ENCODE measurements at regions not wholly inside any gene's neighbourhood (a gene's known extent, or its start where the extent isn't known, plus 50 kb on each side); places are given as distances from the start of the nearest gene placed in this dataset.

- Histone ChIP-seq H3K9me2 (ENCODE audit: insufficient read depth) (no peaks in the 10 kb centered on the region), H4K20me1 (ENCODE audit: insufficient read depth) (no peaks in the 10 kb centered on the region), H3K27me3 (ENCODE audit: insufficient read depth, low read length) (no peaks in the 10 kb centered on the region), H3K9me3 (ENCODE audit: control insufficient read depth in 1 of 2, insufficient read depth in 1 of 2, low read depth in 1 of 2, low read length in 2 of 2) (peaks cover 18 to 38% of the 10 kb centered on the region in 2 experiments; a peak in 3 of 4 replicates), H3K27ac (ENCODE audit: low read depth, low read length) (no peak overlapping the region), H3K4me3 (replicated peaks in 1 of 2; ENCODE audit: low read depth in 1 of 2, low read length in 2 of 2) (no peak overlapping the region), H3K79me2 (ENCODE audit: insufficient read depth, low read length) (no peaks in the 10 kb centered on the region), H3K4me1 (ENCODE audit: control insufficient read depth in 1 of 2, insufficient read depth in 2 of 2, low read length in 2 of 2) (no peaks in the 10 kb centered on the region), H3K9ac (ENCODE audit: low read length) (no peak overlapping the region), H3K36me3 (ENCODE audit: control insufficient read depth in 1 of 2, insufficient read depth in 2 of 2, low read length in 2 of 2) (no peaks in the 10 kb centered on the region), H2AFZ (ENCODE audit: low read depth, low read length, poor library complexity, severe bottlenecking) (no peak overlapping the region), H3K4me2 (ENCODE audit: low read length) (no peak overlapping the region)
- CTCF ChIA-PET: no interaction called here
- ATAC-seq (no peak), DNase-seq (ENCODE audit: low read depth, low spot score) (no peak)
- BruUV-seq (replicated peaks): no TSS peak
- TF ChIP-seq POLR2AphosphoS5 (IDR thresholded peaks at IDR 0.05; ENCODE audit: low read depth, low read length) (no peak), SRF (IDR thresholded peaks at IDR 0.05; ENCODE audit: low read depth) (no peak), RAD21 (IDR thresholded peaks at IDR 0.05; ENCODE audit: low read depth) (no peak), EZH2phosphoT487 (IDR thresholded peaks at IDR 0.05; ENCODE audit: borderline replicate concordance) (no peak), ELF1 (IDR thresholded peaks at IDR 0.05; ENCODE audit: borderline replicate concordance, low read depth) (no peak), TCF7L2 (IDR thresholded peaks at IDR 0.05; ENCODE audit: borderline replicate concordance, extremely low read depth, insufficient read depth, insufficient read length) (no peak), POLR2A (IDR thresholded peaks at IDR 0.05; ENCODE audit: borderline replicate concordance, extremely low read depth, insufficient read depth, insufficient read length) (no peak), ZFX (IDR thresholded peaks at IDR 0.05) (no peak), EZH2 (IDR thresholded peaks at IDR 0.05) (no peak)
- TF ChIP-seq, protein P1, sequence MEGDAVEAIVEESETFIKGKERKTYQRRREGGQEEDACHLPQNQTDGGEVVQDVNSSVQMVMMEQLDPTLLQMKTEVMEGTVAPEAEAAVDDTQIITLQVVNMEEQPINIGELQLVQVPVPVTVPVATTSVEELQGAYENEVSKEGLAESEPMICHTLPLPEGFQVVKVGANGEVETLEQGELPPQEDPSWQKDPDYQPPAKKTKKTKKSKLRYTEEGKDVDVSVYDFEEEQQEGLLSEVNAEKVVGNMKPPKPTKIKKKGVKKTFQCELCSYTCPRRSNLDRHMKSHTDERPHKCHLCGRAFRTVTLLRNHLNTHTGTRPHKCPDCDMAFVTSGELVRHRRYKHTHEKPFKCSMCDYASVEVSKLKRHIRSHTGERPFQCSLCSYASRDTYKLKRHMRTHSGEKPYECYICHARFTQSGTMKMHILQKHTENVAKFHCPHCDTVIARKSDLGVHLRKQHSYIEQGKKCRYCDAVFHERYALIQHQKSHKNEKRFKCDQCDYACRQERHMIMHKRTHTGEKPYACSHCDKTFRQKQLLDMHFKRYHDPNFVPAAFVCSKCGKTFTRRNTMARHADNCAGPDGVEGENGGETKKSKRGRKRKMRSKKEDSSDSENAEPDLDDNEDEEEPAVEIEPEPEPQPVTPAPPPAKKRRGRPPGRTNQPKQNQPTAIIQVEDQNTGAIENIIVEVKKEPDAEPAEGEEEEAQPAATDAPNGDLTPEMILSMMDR (IDR thresholded peaks at IDR 0.05 in 2 of 3, conservative IDR thresholded peaks at IDR 0.05 in 1 of 3; ENCODE audit: borderline replicate concordance in 1 of 3, insufficient read depth in 1 of 3, low read depth in 2 of 3, low read length in 2 of 3): no peak
- TF ChIP-seq, protein P2, sequence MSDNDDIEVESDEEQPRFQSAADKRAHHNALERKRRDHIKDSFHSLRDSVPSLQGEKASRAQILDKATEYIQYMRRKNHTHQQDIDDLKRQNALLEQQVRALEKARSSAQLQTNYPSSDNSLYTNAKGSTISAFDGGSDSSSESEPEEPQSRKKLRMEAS (IDR thresholded peaks at IDR 0.05): no peak
- TF ChIP-seq, protein P3, sequence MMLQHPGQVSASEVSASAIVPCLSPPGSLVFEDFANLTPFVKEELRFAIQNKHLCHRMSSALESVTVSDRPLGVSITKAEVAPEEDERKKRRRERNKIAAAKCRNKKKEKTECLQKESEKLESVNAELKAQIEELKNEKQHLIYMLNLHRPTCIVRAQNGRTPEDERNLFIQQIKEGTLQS (IDR thresholded peaks at IDR 0.05): no peak
- RAD21 ChIA-PET (ENCODE audit: low non-redundant PET in 1 of 2, low total read pairs in 2 of 2, uncharacterized antibody in 2 of 2, unreplicated experiment in 2 of 2): no interaction called here
- POLR2A ChIA-PET: no interaction called here
- intact Hi-C loops (cut with micrococcal nuclease): no loop called here
Measured at GRCh38 chr10:108365541-108365940, 1201.0 kb upstream of the SORCS1 start.

All from HCT116 (cell line).